CD4-positive, alpha-beta T cell (primary cell): ENCODE measurements at regions not wholly inside any gene's neighbourhood (a gene's known extent, or its start where the extent isn't known, plus 50 kb on each side); places are given as distances from the start of the nearest gene placed in this dataset.

ENCODE experiments used
- ATAC-seq: fragments of 200-7000 bp; cut with Tn5 transposase; one replicate; pipeline ENCODE4 v1.10.0; 2022; ENCODE audit warnings: mild to moderate bottlenecking; ENCODE audit not compliant: poor library complexity
- CTCF ChIA-PET: fragments of 350-600 bp; sonication (Branson Sonifier 250); formaldehyde crosslinking; loops from one replicate; lab custom pipeline; 2021; ENCODE audit warnings: antibody characterized with exemption, inconsistent platforms; lab: Charles Lee
- POLR2A ChIA-PET: fragments of 350-600 bp; sonication (Branson Sonifier 250); formaldehyde crosslinking; loops from one replicate; lab custom pipeline; 2021; ENCODE audit warnings: antibody characterized with exemption, inconsistent platforms; lab: Charles Lee
- DNase-seq, 14 experiments: peaks; one replicate each; pipeline ENCODE4 v3.0.0-alpha.2; 2013 to 2020; ENCODE audit warnings: mixed read lengths in 2 of 14
- H3K27ac ChIP-seq, 2 donors: one replicate each; pipeline versions ENCODE4 v1.5.1 to v1.7.0; 2013; ENCODE audit warnings: low read length in 2 of 2, low read depth in 1 of 2, mild to moderate bottlenecking in 1 of 2
- H3K27me3 ChIP-seq, 2 experiments: 1 replicate in 1 of 2; 2 replicates in 1 of 2; pipeline versions ENCODE4 v1.6.1 to v1.7.0; 2013; ENCODE audit warnings: low read length in 2 of 2, control low read depth in 1 of 2, mild to moderate bottlenecking in 1 of 2, moderate library complexity in 1 of 2; ENCODE audit not compliant: insufficient read depth in 2 of 2, control insufficient read depth in 1 of 2
- H3K36me3 ChIP-seq: one replicate; pipeline ENCODE4 v1.6.1; 2013; ENCODE audit warnings: low read length, control low read depth; ENCODE audit not compliant: insufficient read depth
- H3K4me1 ChIP-seq: one replicate; pipeline ENCODE4 v1.6.1; 2013; ENCODE audit warnings: low read length, control low read depth; ENCODE audit not compliant: insufficient read depth
- H3K4me3 ChIP-seq: one replicate; pipeline ENCODE4 v1.5.1; 2013; ENCODE audit warnings: mild to moderate bottlenecking, low read length, moderate library complexity
- H3K9me3 ChIP-seq, 2 experiments: 1 replicate in 1 of 2; 2 replicates in 1 of 2; pipeline versions ENCODE4 v1.6.1 to v1.7.0; 2013; ENCODE audit warnings: low read length in 2 of 2, mild to moderate bottlenecking in 2 of 2, control low read depth in 1 of 2, moderate library complexity in 1 of 2; ENCODE audit not compliant: control insufficient read depth in 1 of 2, insufficient read depth in 1 of 2
- H3K27ac Mint-ChIP-seq: one replicate; pipeline ENCODE4 v1.8.0; 2020; ENCODE audit warnings: mixed read lengths
- H3K27me3 Mint-ChIP-seq: one replicate; pipeline ENCODE4 v1.8.0; 2021; ENCODE audit warnings: mixed read lengths
- H3K36me3 Mint-ChIP-seq: one replicate; pipeline ENCODE4 v1.8.0; 2021; ENCODE audit warnings: low read depth, mixed read lengths
- H3K4me1 Mint-ChIP-seq: one replicate; pipeline ENCODE4 v1.8.0; 2021; ENCODE audit warnings: low read depth, mixed read lengths
- H3K4me3 Mint-ChIP-seq: one replicate; pipeline ENCODE4 v1.8.0; 2020; ENCODE audit warnings: mild to moderate bottlenecking, mixed read lengths
- H3K9me3 Mint-ChIP-seq: one replicate; pipeline ENCODE4 v1.8.0; 2020; ENCODE audit warnings: mixed read lengths
- intact Hi-C, 2 experiments: fragments of 100-400 bp; cut with DNase I in 1 of 2; cut with micrococcal nuclease in 1 of 2; formaldehyde crosslinking; loops; one replicate each; pipeline versions ENCODE4 v1.15.1 to v1.9.0; 2023 to 2025; cut with DNase I, micrococcal nuclease
- TF ChIP-seq, protein P1 (sequence below): fragments of 200-600 bp; IDR thresholded peaks from one replicate; pipeline ENCODE4 v1.8.0; 2022; ENCODE audit warnings: antibody characterized with exemption, mild to moderate bottlenecking

DNA sequence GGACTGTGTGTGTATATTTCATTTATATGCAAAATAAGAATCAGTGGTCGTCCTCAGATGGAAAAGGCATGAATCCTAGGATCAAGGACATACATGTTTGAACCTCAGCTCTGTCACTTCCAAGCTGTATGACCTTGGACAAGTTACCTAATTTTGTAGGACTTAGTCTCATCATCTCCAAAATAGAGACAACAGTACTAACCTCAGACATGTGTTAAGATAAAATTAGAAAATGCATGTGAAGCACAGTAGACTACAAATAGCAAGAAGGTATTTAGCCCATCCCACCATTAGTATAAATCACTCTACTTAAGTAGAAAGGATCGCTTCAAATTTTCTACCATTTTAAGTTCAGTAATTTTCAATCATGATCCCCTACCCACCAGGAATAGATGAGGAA is 309.8 kb downstream of the ZEB2 start:
- Histone ChIP-seq H3K36me3 (no peaks in the 10 kb centered on the region), H3K4me3 (no peak overlapping the region), H3K27ac (no peak overlapping the region), H3K27me3 (no peaks in the 10 kb centered on the region), H3K4me1 (no peaks in the 10 kb centered on the region), H3K9me3 (no peaks in the 10 kb centered on the region)
- DNase-seq (no peak), ATAC-seq (no peak)
- Mint-ChIP-seq H3K9me3 (no peaks in the 10 kb centered on the region), H3K4me3 (no peak overlapping the region), H3K27ac (no peak overlapping the region), H3K4me1 (peaks cover 6% of the 10 kb centered on the region), H3K36me3 (peaks cover 7% of the 10 kb centered on the region), H3K27me3 (no peaks in the 10 kb centered on the region)
- CTCF ChIA-PET, result no interaction called here
- POLR2A ChIA-PET, result no interaction called here
- TF ChIP-seq, protein P1, sequence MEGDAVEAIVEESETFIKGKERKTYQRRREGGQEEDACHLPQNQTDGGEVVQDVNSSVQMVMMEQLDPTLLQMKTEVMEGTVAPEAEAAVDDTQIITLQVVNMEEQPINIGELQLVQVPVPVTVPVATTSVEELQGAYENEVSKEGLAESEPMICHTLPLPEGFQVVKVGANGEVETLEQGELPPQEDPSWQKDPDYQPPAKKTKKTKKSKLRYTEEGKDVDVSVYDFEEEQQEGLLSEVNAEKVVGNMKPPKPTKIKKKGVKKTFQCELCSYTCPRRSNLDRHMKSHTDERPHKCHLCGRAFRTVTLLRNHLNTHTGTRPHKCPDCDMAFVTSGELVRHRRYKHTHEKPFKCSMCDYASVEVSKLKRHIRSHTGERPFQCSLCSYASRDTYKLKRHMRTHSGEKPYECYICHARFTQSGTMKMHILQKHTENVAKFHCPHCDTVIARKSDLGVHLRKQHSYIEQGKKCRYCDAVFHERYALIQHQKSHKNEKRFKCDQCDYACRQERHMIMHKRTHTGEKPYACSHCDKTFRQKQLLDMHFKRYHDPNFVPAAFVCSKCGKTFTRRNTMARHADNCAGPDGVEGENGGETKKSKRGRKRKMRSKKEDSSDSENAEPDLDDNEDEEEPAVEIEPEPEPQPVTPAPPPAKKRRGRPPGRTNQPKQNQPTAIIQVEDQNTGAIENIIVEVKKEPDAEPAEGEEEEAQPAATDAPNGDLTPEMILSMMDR, result no peak
- intact Hi-C loops, result no loop called here

DNA sequence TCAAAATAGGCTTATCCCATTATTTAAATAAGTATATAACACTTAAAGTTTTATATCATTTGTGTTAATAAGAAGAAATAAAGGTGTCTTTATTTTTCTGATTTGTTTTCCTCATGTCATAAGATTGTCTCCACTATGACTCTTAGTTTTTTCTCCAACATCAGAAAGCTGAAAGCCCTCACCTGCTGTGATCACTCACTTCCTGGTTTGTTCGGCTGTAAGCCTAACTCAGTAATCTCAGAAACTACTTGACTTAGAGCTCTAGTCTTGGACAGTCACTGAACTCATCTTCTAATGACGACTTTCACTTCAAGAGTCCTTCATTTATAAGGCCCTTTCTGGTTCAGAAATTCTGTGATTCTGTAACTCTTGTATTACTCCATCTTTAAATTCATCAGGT is 311.0 kb downstream of the ZEB2 start:
- ATAC-seq, result no peak
- H3K36me3 Mint-ChIP-seq, result peaks cover 7% of the 10 kb centered on the region
- CTCF ChIA-PET, result no interaction called here

DNA sequence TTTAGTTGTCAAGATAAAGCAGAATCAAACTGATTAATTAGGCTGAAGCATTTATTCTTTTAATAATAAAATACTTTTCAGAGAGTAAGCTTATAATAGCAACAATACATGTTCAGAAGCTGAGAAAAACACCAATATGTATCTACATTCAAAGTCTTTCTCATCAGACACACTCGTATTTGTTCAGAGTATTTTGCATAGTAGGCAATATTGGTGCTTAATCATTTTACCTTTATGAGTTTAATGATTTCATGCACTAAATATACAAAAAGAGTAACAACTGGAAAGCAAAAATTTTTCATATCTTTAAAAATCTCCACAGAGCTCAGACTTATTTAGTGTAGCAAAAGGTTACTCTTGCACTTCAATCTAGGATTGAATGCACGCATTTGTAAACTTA is 313.9 kb downstream of the ZEB2 start:
- no peak for ATAC-seq
- POLR2A ChIA-PET, result no interaction called here
- intact Hi-C loops, result no loop called here

More for the DNA sequence above, 311.0 kb downstream of the ZEB2 start:
- TF ChIP-seq, protein P1, result no peak
- H3K9me3 ChIP-seq, result no peaks in the 10 kb centered on the region
- no peak overlapping the region for H3K4me3 ChIP-seq
- POLR2A ChIA-PET, result no interaction called here
- no peaks in the 10 kb centered on the region for H3K36me3 ChIP-seq
- no peaks in the 10 kb centered on the region for H3K9me3 Mint-ChIP-seq
- no peaks in the 10 kb centered on the region for H3K27me3 ChIP-seq
- H3K4me1 Mint-ChIP-seq, result peaks cover 5% of the 10 kb centered on the region
- H3K27ac ChIP-seq, result no peak overlapping the region
- DNase-seq, result no peak
- H3K4me3 Mint-ChIP-seq, result no peak overlapping the region
- H3K27ac Mint-ChIP-seq, result no peak overlapping the region
- H3K4me1 ChIP-seq, result no peaks in the 10 kb centered on the region
- no peaks in the 10 kb centered on the region for H3K27me3 Mint-ChIP-seq
- intact Hi-C loops, result no loop called here

More for the DNA sequence above, 313.9 kb downstream of the ZEB2 start:
- Histone ChIP-seq H3K9me3 (no peaks in the 10 kb centered on the region), H3K27me3 (no peaks in the 10 kb centered on the region), H3K4me1 (no peaks in the 10 kb centered on the region), H3K36me3 (no peaks in the 10 kb centered on the region), H3K4me3 (no peak overlapping the region), H3K27ac (no peak overlapping the region)
- Mint-ChIP-seq H3K27ac (no peak overlapping the region), H3K9me3 (no peaks in the 10 kb centered on the region), H3K4me3 (no peak overlapping the region), H3K36me3 (peaks cover 7% of the 10 kb centered on the region), H3K4me1 (no peaks in the 10 kb centered on the region), H3K27me3 (no peaks in the 10 kb centered on the region)
- TF ChIP-seq, protein P1, result no peak
- DNase-seq, result no peak
- CTCF ChIA-PET, result no interaction called here
